RWPE2 (cell line): ENCODE measurements at regions not wholly inside any gene's neighbourhood (a gene's known extent, or its start where the extent isn't known, plus 50 kb on each side); places are given as distances from the start of the nearest gene placed in this dataset.

Experiments
- ATAC-seq: fragments of 200-7000 bp; cut with Tn5 transposase; 3 replicates; pipeline ENCODE4 v1.9.1; 2021; ENCODE audit warnings: low read depth
- DNase-seq: peaks from one replicate; pipeline ENCODE4 v3.0.0-alpha.2; 2020; ENCODE audit warnings: low spot score
- H3K27ac ChIP-seq: fragments of 450-650 bp; 2 replicates; pipeline ENCODE4 v1.5.1; 2017; ENCODE audit warnings: mild to moderate bottlenecking; ENCODE audit not compliant: poor library complexity, severe bottlenecking
- H3K27me3 ChIP-seq: fragments of 250-450 bp; sonication (Bioruptor Pico); 2 replicates; pipeline ENCODE4 v1.5.1; 2021; ENCODE audit warnings: mild to moderate bottlenecking, moderate library complexity; ENCODE audit not compliant: insufficient read depth, poor library complexity, severe bottlenecking
- H3K36me3 ChIP-seq: fragments of 250-450 bp; sonication (Bioruptor Pico); 2 replicates; pipeline ENCODE4 v1.5.1; 2020; ENCODE audit warnings: low read depth, mild to moderate bottlenecking, moderate library complexity
- H3K4me1 ChIP-seq: fragments of 250-450 bp; sonication (Bioruptor Pico); 2 replicates; pipeline ENCODE4 v1.5.1; 2021; ENCODE audit warnings: mild to moderate bottlenecking, moderate library complexity; ENCODE audit not compliant: insufficient read depth, poor library complexity, severe bottlenecking
- H3K4me3 ChIP-seq: fragments of 250-450 bp; sonication (Bioruptor Pico); 2 replicates; pipeline ENCODE4 v1.5.1; 2021; ENCODE audit warnings: mild to moderate bottlenecking, moderate library complexity; ENCODE audit not compliant: severe bottlenecking
- H3K9me3 ChIP-seq: fragments of 250-450 bp; sonication (Bioruptor Pico); 2 replicates; pipeline ENCODE4 v1.5.1; 2021; ENCODE audit warnings: mild to moderate bottlenecking, moderate library complexity; ENCODE audit not compliant: severe bottlenecking
- CTCF ChIP-seq: fragments of 450-650 bp; IDR thresholded peaks from one replicate; pipeline ENCODE4 v1.5.1; 2017; ENCODE audit warnings: mild to moderate bottlenecking, moderate library complexity; ENCODE audit not compliant: poor library complexity, severe bottlenecking

GRCh38 chr7:67825356-67825755 is 828.7 kb downstream of the TYW1 start:
- DNase-seq (no peak), ATAC-seq (no peak)
- Histone ChIP-seq H3K9me3 (peaks cover 3% of the 10 kb centered on the region), H3K36me3 (no peaks in the 10 kb centered on the region), H3K27me3 (no peaks in the 10 kb centered on the region), H3K4me1 (no peaks in the 10 kb centered on the region), H3K4me3 (no peak overlapping the region), H3K27ac (no peak overlapping the region)
- no peak for TF ChIP-seq CTCF

- Histone ChIP-seq H3K27ac (no peak overlapping the region), H3K9me3 (no peaks in the 10 kb centered on the region), H3K4me1 (no peaks in the 10 kb centered on the region), H3K4me3 (no peak overlapping the region), H3K36me3 (no peaks in the 10 kb centered on the region), H3K27me3 (no peaks in the 10 kb centered on the region)
- no peak for ATAC-seq
- TF ChIP-seq CTCF, result no peak
- DNase-seq, result no peak
Measured at GRCh38 chr7:67841896-67842295, 845.3 kb downstream of the TYW1 start.

GRCh38 chr7:67842571-67842970 is 845.9 kb downstream of the TYW1 start:
- no peak for ATAC-seq
- Histone ChIP-seq H3K4me3 (no peak overlapping the region), H3K36me3 (no peaks in the 10 kb centered on the region), H3K27me3 (no peaks in the 10 kb centered on the region), H3K4me1 (no peaks in the 10 kb centered on the region), H3K9me3 (no peaks in the 10 kb centered on the region), H3K27ac (no peak overlapping the region)
- DNase-seq, result no peak
- no peak for TF ChIP-seq CTCF

- no peak for ATAC-seq
- no peaks in the 10 kb centered on the region for H3K27me3 ChIP-seq
- TF ChIP-seq CTCF, result no peak
- no peaks in the 10 kb centered on the region for H3K36me3 ChIP-seq
- DNase-seq, result no peak
- H3K4me1 ChIP-seq, result no peaks in the 10 kb centered on the region
- H3K4me3 ChIP-seq, result no peak overlapping the region
- no peak overlapping the region for H3K27ac ChIP-seq
- H3K9me3 ChIP-seq, result no peaks in the 10 kb centered on the region
Measured at GRCh38 chr7:67843001-67843565, 846.5 kb downstream of the TYW1 start.

- H3K27ac ChIP-seq, result no peak overlapping the region
- no peaks in the 10 kb centered on the region for H3K4me1 ChIP-seq
- H3K36me3 ChIP-seq, result no peaks in the 10 kb centered on the region
- no peak overlapping the region for H3K4me3 ChIP-seq
- no peak for TF ChIP-seq CTCF
- DNase-seq, result no peak
- H3K27me3 ChIP-seq, result no peaks in the 10 kb centered on the region
- H3K9me3 ChIP-seq, result no peaks in the 10 kb centered on the region
- ATAC-seq, result no peak
Measured at GRCh38 chr7:67843615-67844014, 847.0 kb downstream of the TYW1 start.
